ENCODE measurements at regions not wholly inside any gene's neighbourhood (a gene's known extent, or its start where the extent isn't known, plus 50 kb on each side); places are given as distances from the start of the nearest gene placed in this dataset.

DNA sequence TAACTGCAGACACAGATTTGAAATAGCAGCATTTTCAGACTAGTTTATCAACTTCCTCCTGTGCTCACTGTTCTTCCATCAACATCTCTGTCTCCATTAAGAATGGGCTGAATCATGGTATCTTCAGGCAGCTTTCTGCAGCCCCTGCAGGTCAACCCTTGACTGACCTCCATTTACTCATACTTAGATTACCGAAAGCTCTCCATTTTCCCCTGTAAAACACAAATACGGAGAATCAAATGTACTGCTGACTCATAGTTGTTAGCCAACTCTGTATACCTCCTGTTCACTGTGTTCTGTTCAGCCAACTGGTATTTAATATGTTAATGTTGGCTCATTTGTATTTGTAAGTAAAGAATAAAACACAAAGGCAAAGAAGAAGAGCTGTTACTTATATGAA, 364.0 kb downstream of the CASP12 start:
- Histone ChIP-seq H3K27ac (no peak overlapping the region), H3K36me3 (no peaks in the 10 kb centered on the region), H3K4me1 (replicated peaks) (no peaks in the 10 kb centered on the region), H3K27me3 (replicated peaks; ENCODE audit: insufficient read depth) (no peaks in the 10 kb centered on the region), H3K9me3 (no peaks in the 10 kb centered on the region), H3K4me3 (no peak overlapping the region)
- no peak for DNase-seq (ENCODE audit: low spot score)
- TF ChIP-seq, protein P1, sequence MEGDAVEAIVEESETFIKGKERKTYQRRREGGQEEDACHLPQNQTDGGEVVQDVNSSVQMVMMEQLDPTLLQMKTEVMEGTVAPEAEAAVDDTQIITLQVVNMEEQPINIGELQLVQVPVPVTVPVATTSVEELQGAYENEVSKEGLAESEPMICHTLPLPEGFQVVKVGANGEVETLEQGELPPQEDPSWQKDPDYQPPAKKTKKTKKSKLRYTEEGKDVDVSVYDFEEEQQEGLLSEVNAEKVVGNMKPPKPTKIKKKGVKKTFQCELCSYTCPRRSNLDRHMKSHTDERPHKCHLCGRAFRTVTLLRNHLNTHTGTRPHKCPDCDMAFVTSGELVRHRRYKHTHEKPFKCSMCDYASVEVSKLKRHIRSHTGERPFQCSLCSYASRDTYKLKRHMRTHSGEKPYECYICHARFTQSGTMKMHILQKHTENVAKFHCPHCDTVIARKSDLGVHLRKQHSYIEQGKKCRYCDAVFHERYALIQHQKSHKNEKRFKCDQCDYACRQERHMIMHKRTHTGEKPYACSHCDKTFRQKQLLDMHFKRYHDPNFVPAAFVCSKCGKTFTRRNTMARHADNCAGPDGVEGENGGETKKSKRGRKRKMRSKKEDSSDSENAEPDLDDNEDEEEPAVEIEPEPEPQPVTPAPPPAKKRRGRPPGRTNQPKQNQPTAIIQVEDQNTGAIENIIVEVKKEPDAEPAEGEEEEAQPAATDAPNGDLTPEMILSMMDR (IDR thresholded peaks at IDR 0.05), result no peak
- no peak for TF ChIP-seq POLR2AphosphoS5 (IDR thresholded peaks at IDR 0.05)
- TF ChIP-seq POLR2A (IDR thresholded peaks at IDR 0.05), result no peak
- WGBS, result 80% methylated on average over 2 of the region's 2 CpGs
- intact Hi-C loops (cut with DNase I), result no loop called here

DNA sequence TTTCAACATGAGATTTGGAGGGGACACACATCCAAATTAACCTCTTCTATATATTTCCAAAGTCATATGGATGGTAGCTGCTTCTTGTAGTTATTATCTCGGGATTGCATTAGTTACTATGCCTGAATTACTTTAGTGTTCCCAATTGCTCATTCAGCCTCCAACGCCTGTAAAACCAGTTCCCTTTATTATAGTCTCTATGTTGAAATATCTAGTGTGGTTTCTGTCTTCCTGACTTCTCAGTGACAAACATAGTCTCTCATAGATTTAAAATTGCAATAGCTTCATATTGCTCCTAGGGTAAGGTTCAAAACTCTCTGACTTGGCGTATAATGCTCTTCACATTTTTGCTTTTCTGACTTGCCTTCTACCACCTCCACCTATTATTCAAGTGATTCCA, 366.4 kb downstream of the CASP12 start:
- no peaks in the 10 kb centered on the region for H3K4me1 ChIP-seq (replicated peaks)
- intact Hi-C loops (cut with DNase I), result no loop called here
- no peak overlapping the region for H3K27ac ChIP-seq
- 54% methylated on average over 3 of the region's 3 CpGs for WGBS
- no peak for DNase-seq (ENCODE audit: low spot score)
- TF ChIP-seq POLR2A (IDR thresholded peaks at IDR 0.05) (no peak), POLR2AphosphoS5 (IDR thresholded peaks at IDR 0.05) (no peak)
- TF ChIP-seq, protein P1 (IDR thresholded peaks at IDR 0.05), result no peak
- H3K4me3 ChIP-seq, result no peak overlapping the region
- no peaks in the 10 kb centered on the region for H3K27me3 ChIP-seq (replicated peaks; ENCODE audit: insufficient read depth)
- no peaks in the 10 kb centered on the region for H3K36me3 ChIP-seq
- no peaks in the 10 kb centered on the region for H3K9me3 ChIP-seq

DNA sequence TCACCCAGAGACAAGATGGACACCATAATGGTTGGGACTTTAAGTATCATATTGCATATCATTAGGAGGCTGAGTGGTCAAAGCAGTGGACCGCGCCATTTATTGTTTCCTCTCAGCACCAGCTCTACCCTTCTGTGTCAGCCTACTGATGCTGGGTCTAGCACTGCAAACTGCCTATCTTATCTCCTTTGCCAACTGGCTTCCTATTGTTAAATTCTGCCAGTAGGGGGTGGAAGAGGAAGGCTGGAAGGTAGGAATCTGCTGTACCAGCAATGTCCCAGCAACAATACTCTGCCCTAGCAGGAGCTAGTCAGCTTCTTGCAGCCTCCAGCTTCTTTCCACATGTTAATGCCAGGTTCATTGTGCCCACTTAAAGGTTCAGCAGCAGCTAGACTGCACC, 367.1 kb upstream of the PDGFD start:
- Histone ChIP-seq H3K4me1 (replicated peaks) (no peaks in the 10 kb centered on the region), H3K27ac (no peak overlapping the region), H3K9me3 (no peaks in the 10 kb centered on the region), H3K36me3 (no peaks in the 10 kb centered on the region), H3K4me3 (no peak overlapping the region), H3K27me3 (replicated peaks; ENCODE audit: insufficient read depth) (no peaks in the 10 kb centered on the region)
- no peak for DNase-seq (ENCODE audit: low spot score)
- no peak for TF ChIP-seq POLR2AphosphoS5 (IDR thresholded peaks at IDR 0.05)
- TF ChIP-seq POLR2A (IDR thresholded peaks at IDR 0.05), result no peak
- TF ChIP-seq, protein P1 (IDR thresholded peaks at IDR 0.05), result no peak
- intact Hi-C loops (cut with DNase I), result no loop called here
- WGBS, result 90% methylated on average over 2 of the region's 2 CpGs

DNA sequence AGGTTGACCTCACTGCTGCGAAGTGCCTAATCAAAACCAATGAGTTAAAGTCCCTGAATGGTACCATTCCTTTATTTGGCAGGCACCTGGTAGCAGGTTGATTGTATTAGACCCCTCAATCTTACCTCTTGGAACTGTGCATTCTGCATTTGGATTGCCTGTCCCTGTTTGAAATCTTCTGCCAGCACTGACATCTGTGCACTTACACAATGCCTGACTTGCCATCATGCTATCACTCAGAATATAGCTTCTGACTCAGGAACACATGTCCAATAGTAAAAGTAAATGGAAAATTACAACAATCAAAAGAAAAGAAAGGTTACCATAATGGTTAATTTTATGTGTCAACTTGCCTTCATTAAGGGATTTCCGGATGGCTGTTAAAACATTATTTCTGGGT, 366.0 kb upstream of the PDGFD start:
- TF ChIP-seq, protein P1 (IDR thresholded peaks at IDR 0.05), result no peak
- no peak for TF ChIP-seq POLR2AphosphoS5 (IDR thresholded peaks at IDR 0.05)
- TF ChIP-seq POLR2A (IDR thresholded peaks at IDR 0.05), result no peak
- DNase-seq (ENCODE audit: low spot score), result no peak
- no peak overlapping the region for H3K27ac ChIP-seq
- no peaks in the 10 kb centered on the region for H3K27me3 ChIP-seq (replicated peaks; ENCODE audit: insufficient read depth)
- WGBS, result 86% methylated on average over 2 of the region's 2 CpGs
- no peaks in the 10 kb centered on the region for H3K4me1 ChIP-seq (replicated peaks)
- H3K4me3 ChIP-seq, result no peak overlapping the region
- H3K9me3 ChIP-seq, result no peaks in the 10 kb centered on the region
- intact Hi-C loops (cut with DNase I), result no loop called here
- H3K36me3 ChIP-seq, result no peaks in the 10 kb centered on the region

DNA sequence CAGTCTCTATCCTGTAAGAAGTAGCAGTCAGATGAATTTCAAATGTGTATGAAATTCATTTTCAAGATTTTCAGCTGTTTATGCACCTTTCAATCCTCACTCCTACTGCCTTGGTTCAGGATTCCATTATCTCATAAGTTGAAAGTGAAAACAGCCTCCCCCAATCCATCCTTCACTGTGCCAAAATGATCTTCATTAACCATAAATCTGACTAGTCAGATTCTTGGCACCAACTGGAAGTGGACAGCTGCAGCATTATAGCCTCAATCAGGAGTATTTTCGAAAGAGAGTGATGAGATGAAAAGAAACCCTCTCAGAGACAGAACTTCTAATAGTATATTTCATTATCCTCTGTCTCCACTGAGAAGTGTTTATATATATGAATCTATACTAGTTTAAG, 365.3 kb upstream of the PDGFD start:
- 60% methylated on average over 1 of the region's 1 CpG for WGBS
- Histone ChIP-seq H3K9me3 (no peaks in the 10 kb centered on the region), H3K36me3 (no peaks in the 10 kb centered on the region), H3K27ac (no peak overlapping the region), H3K4me1 (replicated peaks) (no peaks in the 10 kb centered on the region), H3K4me3 (no peak overlapping the region), H3K27me3 (replicated peaks; ENCODE audit: insufficient read depth) (no peaks in the 10 kb centered on the region)
- no peak for TF ChIP-seq POLR2AphosphoS5 (IDR thresholded peaks at IDR 0.05)
- TF ChIP-seq, protein P1 (IDR thresholded peaks at IDR 0.05), result no peak
- TF ChIP-seq POLR2A (IDR thresholded peaks at IDR 0.05), result no peak
- DNase-seq (ENCODE audit: low spot score), result no peak
- intact Hi-C loops (cut with DNase I), result no loop called here
